Myocyte (in vitro differentiated cells): ENCODE measurements at regions not wholly inside any gene's neighbourhood (a gene's known extent, or its start where the extent isn't known, plus 50 kb on each side); places are given as distances from the start of the nearest gene placed in this dataset.
A peak's percentile ranks its signal among the peaks of the same experiment; 100 is the strongest.

Experiments
- DNase-seq: peaks from one replicate; pipeline ENCODE4 v3.0.0-alpha.2; 2012; ENCODE audit warnings: low read depth

GRCh38 chr10:52440612-52441285 is 126.7 kb downstream of the DKK1 start:
- DNase-seq = peak; percentile 28

DNA sequence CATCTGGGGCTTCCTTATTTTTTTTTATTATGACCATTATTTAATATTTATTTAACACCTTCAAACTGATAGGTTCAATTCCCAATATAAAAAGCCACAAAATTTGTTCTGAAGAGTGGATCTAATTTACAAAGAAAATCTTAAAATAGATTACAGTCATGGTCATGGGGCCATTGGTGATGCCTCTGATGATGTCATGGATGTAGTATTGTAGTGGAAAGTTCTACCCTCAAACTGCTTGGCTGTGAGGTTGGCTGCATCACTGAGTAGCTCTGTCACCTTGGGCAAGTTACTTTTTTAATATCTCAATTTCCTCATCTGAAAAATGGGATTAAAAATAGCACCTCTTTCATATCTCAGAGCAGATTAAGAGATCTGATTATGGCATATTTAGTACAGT is 128.5 kb downstream of the DKK1 start:
- DNase-seq = peak; percentile 57

DNA sequence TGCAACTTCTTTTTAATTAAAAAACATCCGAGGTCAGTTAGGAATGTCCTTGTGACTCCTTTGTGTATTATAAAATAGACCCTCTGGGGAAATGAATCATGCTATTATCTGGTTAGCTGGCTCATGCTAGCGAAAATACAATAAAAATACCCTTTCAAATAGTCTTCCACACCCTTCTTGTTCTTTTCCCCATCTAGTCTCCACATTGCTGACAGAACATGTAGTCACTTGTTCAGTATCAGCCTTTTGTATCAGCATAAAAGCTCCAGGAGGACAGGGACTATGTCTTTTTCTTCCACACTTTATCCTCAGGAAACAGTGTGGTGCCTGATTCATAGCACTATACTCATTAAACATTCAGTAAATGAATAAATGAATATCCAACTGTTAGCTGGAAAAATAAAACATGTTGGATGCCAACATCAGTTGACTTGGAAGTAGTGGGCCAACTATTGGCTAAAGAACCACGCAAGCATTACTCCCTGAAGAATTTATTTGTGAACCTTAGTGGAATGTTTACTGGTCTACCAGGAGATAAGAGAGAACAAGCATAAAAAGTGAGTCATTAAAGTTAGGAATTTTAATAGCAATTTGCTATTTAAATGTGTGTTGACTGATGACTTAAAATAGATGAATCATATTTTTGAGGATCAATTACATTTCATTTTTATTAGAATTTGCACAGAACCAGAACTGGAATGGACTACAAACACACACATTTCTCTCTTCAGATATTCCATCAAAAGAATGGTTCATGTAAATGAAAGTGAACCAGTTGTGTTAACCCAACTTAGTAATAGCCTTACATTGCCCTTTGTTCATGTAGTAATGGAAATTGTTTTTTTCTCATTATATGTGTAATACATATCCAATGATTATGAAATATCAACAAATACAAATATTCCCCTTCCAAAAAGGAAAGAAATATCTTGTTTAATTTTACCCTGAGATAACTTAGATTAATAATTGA is 129.6 kb downstream of the DKK1 start:
- peak; percentile 65 for DNase-seq

DNA sequence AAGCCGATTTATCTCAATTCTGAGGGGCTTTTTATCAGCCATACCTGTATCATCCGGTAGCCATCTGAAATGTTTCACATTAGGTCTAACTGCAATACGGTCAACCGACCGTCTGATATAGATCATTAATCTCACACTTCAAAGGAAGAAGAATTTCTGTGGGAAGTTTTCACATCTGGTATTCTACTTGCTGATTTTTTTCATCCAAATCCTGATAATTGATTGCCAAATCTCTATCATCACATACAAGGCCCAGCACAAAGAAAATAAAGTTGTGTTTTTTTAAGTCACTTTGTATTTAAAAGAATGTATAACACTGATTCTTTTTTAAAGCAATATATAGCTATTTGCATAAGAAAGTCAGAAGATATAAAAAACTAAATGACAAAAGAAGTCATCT is 132.3 kb downstream of the DKK1 start:
- no peak for DNase-seq

DNA sequence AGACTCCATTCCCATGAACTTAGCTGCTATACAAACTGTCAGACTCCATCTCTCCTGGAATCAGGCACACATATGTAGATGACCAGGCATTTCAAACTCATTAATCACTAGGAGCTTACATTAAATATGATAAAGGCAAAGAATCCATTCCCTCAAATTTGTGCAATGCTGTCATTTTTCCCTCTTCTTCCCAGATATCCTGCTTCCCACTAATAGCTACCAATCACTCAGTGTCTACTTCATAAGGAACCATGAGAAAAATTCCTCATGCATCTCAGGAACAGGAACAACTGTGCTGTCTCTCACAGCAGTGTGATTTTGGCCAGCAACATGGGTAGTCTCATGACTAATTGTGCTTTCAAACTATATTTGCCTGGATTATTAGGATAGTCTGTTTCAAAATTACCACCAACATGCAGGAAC is 133.9 kb downstream of the DKK1 start:
- DNase-seq = peak; percentile 60

DNA sequence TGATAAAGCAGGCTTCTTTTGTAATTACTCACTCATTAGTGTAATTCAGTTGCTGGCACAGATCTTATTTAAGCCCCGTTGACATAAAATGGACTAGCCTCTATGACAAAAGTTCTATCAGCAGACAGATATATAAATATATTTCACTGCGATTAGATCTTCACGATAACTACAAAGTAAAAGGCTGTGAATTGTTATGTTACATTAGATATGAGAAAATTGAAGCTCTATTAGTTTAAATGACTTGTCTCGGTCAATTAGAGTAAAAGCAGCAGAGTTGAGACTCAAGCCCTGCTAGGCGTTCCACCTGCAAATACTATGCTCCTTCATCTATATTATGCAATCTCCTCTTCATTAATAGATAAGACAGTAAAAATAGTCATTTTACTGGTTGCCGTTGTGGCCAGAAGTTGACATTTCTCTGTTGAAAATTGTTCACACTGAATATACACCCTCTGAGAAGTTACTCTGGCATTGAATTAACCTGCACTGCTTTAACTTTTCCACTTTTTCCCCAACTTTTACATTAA is 136.7 kb downstream of the DKK1 start:
- no peak for DNase-seq

GRCh38 chr10:52451817-52452216 is 137.7 kb downstream of the DKK1 start:
- DNase-seq = no peak

DNA sequence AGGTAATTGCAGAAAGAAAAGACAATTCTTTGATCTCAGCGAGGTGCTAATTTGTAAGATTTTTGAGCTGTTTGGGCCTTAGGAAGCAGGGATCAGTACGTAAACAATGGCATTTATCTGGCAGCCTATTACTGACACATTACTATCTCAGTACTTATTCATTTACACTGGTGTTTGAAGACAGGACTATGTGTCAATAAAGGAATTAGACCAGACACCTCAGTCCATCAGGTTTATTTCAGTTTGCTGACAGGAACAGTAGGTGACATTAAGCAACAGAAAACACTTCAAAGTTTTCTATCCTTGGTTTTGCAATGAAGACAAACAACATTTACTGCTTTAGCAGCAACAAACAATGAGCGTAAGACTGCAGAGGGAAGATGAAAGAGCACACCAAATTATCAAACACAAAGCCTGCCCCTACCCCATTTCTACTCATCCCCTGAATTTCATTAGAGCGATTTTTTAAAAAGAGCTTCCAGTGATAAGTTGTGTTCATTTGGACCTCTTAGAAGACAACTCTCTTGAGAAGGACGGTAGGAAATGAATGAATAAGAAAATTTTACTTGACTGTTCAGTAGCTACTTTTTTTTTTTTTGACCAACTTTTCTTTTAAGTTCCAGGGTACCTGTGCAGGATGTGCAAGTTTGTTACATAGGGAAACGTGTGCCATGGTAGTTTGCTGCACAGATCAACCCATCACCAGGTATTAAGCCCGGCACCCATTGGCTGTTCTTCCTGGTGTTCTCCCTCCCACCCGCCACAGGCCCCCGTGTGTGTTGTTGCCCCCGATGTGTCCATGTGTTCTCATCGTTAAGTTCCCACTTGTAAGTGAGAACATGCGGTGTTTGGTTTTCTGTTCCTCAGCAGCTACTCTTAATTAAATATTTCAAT is 138.8 kb downstream of the DKK1 start:
- DNase-seq = no peak

- no peak for DNase-seq
Observed at GRCh38 chr10:52453501-52453900, 139.4 kb downstream of the DKK1 start.

DNA sequence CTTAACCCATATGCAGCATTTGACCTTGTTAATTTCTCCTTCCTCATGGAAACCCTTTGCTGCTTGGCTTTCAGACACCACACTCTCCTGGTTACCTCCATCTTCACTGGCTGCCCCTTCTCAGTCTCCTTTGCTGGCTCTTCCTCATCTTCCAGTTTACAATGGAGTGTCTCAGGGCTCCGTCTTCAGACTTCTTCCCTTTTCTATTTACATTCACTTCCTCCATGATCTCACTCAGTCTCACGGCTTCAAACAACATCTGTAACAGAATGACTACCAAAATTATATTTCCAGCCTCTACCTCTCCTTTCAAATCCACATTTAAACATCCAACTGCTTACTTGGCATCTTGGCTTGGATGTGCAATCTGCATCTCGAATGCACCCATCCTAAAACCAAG is 140.4 kb downstream of the DKK1 start:
- no peak for DNase-seq

GRCh38 chr10:52455098-52455497 is 141.0 kb downstream of the DKK1 start:
- no peak for DNase-seq

- DNase-seq = no peak
Observed at GRCh38 chr10:52459097-52459496, 145.0 kb downstream of the DKK1 start.

- DNase-seq = no peak
Observed at GRCh38 chr10:52463826-52464225, 149.7 kb downstream of the DKK1 start.

- DNase-seq = no peak
Observed at GRCh38 chr10:52464368-52465124, 150.5 kb downstream of the DKK1 start.

- no peak for DNase-seq
Observed at GRCh38 chr10:52465202-52465601, 151.1 kb downstream of the DKK1 start.

DNA sequence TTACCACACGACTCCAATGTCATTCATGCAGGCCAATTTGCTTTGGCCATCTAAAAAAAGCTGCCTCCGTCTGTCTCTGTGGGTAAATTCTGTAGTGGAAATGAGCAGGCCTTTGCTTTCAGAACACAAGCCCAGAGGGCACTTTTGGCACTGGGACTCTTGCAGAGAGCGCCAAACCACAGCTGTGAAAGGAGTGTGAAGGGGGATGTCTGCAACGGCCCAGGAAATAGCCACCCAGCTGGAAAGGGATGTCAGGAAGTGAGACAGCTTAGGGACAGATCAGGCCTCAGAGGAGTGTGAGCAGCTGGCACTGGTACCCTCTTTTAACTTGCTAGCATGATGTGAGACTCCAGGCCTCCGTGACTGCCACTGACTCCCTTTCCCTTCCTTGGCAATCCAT is 152.4 kb downstream of the DKK1 start:
- DNase-seq = peak; percentile 97

DNA sequence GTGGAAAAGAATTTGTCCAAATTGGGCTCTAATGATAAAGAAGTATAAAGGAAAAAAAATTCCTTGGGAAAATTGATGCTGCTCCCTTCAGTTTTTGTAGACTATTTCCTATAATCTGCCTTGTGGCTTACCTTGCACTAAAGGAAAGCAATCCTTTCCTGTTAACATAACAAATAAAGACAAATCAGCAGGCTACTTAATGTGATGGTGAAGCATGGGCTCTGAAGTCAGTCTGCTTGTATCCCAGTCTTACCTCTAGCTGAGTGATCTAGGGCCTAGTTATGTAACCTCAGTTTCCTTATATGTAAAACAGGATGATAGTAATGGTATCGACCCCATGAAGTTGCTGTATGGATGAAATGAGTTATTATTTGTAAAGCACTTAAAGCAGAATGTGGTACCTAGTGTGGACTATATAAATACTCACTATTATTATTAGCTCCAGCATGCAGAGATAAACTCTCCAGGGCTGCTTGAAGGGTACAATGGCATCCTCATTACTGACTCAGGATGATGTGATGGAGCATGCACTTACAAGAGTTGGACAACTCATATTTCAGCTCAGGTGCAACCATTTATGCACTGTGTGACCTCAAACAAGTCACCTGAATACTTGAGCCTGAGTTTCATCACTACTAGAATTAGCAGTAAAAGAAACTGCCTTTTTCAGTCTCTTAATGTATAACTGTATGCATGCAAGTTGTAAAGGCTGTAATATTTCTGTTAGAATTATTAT is 156.1 kb downstream of the DKK1 start:
- DNase-seq = no peak

DNA sequence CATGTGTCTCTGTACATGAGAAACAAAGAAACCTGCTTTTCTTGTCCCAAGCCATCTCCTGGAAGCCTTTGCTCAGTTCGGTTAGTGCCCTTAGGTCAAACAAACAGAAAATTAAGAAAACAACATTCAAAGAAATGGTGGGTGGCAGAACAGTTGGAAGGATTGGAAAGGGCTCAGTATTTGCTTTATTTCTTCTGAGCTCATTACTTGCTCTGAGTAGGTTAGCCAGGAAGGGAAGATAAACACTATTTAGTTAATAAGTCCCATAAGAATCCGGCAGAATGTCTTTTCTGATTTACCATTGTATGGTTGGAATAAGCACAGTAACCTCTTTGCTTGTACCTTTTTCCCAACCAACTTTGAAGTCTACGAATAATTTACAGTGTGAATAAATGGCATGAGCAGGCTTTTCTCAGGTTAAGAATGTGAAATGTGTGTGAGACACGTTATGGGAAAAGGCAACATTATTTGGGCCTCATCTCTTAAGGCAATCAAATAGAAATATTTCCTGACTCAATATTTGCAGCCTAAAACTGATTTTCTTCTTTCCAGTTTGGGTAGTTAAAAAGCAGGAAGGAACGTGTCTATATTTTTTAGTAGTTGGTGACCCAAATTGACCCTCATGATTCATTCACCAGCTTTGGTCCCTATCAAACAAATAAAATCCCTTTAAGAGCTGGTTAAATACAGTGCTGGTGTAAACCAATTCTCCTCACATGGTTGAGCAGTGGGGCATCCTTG is 158.5 kb downstream of the DKK1 start:
- no peak for DNase-seq

- DNase-seq = no peak
Observed at GRCh38 chr10:52474265-52474664, 160.2 kb downstream of the DKK1 start.
